Keratinocyte (primary cell): ENCODE measurements at regions not wholly inside any gene's neighbourhood (a gene's known extent, or its start where the extent isn't known, plus 50 kb on each side); places are given as distances from the start of the nearest gene placed in this dataset.

Source experiments
- DNase-seq: peaks from one replicate; pipeline ENCODE4 v3.0.0-alpha.2; 2011; ENCODE audit warnings: low read depth, missing footprints, low spot score
- FAIRE-seq: peaks from 2 replicates; lab custom pipeline; 2011; peaks lifted over from hg19 to GRCh38; lab: Jason Lieb, UNC
- H2AFZ ChIP-seq: 2 replicates; pipeline ENCODE4 v1.6.0; 2012; ENCODE audit warnings: low read length, control low read depth, inconsistent platforms; ENCODE audit not compliant: control insufficient read depth
- H3K27ac ChIP-seq: 2 replicates; pipeline ENCODE4 v1.5.1; 2011; ENCODE audit warnings: low read length; ENCODE audit not compliant: control insufficient read depth, insufficient read depth
- H3K27me3 ChIP-seq: 3 replicates; pipeline ENCODE4 v1.6.0; 2011; ENCODE audit warnings: low read length; ENCODE audit not compliant: control insufficient read depth, insufficient read depth; ENCODE audit errors: extremely low read depth
- H3K36me3 ChIP-seq, 2 experiments: 2 replicates in 1 of 2; 3 replicates in 1 of 2; pipeline ENCODE4 v1.5.1; 2011; ENCODE audit warnings: low read length in 2 of 2, mild to moderate bottlenecking in 1 of 2; ENCODE audit not compliant: control insufficient read depth in 2 of 2, insufficient read depth in 2 of 2; ENCODE audit errors: extremely low read depth in 1 of 2
- H3K4me1 ChIP-seq: 3 replicates; pipeline ENCODE4 v1.5.1; 2011; ENCODE audit warnings: low read length; ENCODE audit not compliant: control insufficient read depth, insufficient read depth; ENCODE audit errors: extremely low read depth
- H3K4me2 ChIP-seq: 3 replicates; pipeline ENCODE4 v1.6.0; 2011; ENCODE audit warnings: low read depth, low read length; ENCODE audit not compliant: control insufficient read depth, insufficient read depth; ENCODE audit errors: extremely low read depth
- H3K4me3 ChIP-seq, 3 experiments: fragments of 200-600 bp in 1 of 3; sonication (generic) in 1 of 3; 2 replicates in 2 of 3; 3 replicates in 1 of 3; pipeline ENCODE4 v1.5.1; 2011 to 2016; ENCODE audit warnings: low read length in 3 of 3, mild to moderate bottlenecking in 3 of 3, control low read depth in 2 of 3, inconsistent platforms in 1 of 3, low read depth in 1 of 3, mixed read lengths in 1 of 3, mixed run types in 1 of 3, moderate library complexity in 1 of 3; ENCODE audit not compliant: control insufficient read depth in 2 of 3, insufficient read depth in 2 of 3; ENCODE audit errors: extremely low read depth in 1 of 3
- H3K79me2 ChIP-seq: 2 replicates; pipeline ENCODE4 v1.6.0; 2012; ENCODE audit warnings: low read length; ENCODE audit not compliant: control insufficient read depth, insufficient read depth
- H3K9ac ChIP-seq: 3 replicates; pipeline ENCODE4 v1.6.0; 2011; ENCODE audit warnings: low read length; ENCODE audit not compliant: control insufficient read depth, insufficient read depth; ENCODE audit errors: extremely low read depth
- H3K9me1 ChIP-seq: 3 replicates; pipeline ENCODE4 v1.6.0; 2011; ENCODE audit warnings: low read length; ENCODE audit not compliant: control insufficient read depth, insufficient read depth; ENCODE audit errors: extremely low read depth
- H3K9me3 ChIP-seq: 2 replicates; pipeline ENCODE4 v1.5.1; 2012; ENCODE audit warnings: low read depth, low read length; ENCODE audit not compliant: control insufficient read depth
- H4K20me1 ChIP-seq: 3 replicates; pipeline ENCODE4 v1.6.0; 2011; ENCODE audit warnings: low read length; ENCODE audit not compliant: control insufficient read depth, insufficient read depth; ENCODE audit errors: extremely low read depth
- CTCF ChIP-seq, 3 experiments: IDR thresholded peaks in 1 of 3; conservative IDR thresholded peaks in 1 of 3; optimal IDR thresholded peaks in 1 of 3; 2 replicates in 2 of 3; 3 replicates in 1 of 3; pipeline versions ENCODE3 to v1.5.1; 2011; ENCODE audit warnings: low read length in 3 of 3, mild to moderate bottlenecking in 3 of 3, moderate library complexity in 2 of 3, control low read depth in 1 of 3, inconsistent platforms in 1 of 3; ENCODE audit not compliant: insufficient read depth in 2 of 3; ENCODE audit errors: extremely low read depth in 1 of 3
- EZH2 ChIP-seq: IDR thresholded peaks from one replicate; pipeline ENCODE4 v1.6.1; 2012; ENCODE audit warnings: inconsistent platforms, mild to moderate bottlenecking, low read length, moderate library complexity
- dilution Hi-C: fragments of 300-500 bp; cut with MboI; formaldehyde crosslinking; loops from one replicate; pipeline ENCODE4 v1.7.0; 2020; ENCODE audit warnings: low sequenced_read_pairs; ENCODE audit not compliant: extremely low pct_ligation_motif_present

GRCh38 chr18:24632158-24632988, 171.9 kb downstream of the HRH4 start:
- Histone ChIP-seq H3K36me3 (no peaks in the 10 kb centered on the region), H3K9me3 (no peaks in the 10 kb centered on the region), H3K27me3 (no peaks in the 10 kb centered on the region), H3K27ac (no peak overlapping the region), H2AFZ (no peak overlapping the region), H3K79me2 (no peaks in the 10 kb centered on the region), H3K9ac (no peak overlapping the region), H3K4me1 (no peaks in the 10 kb centered on the region), H4K20me1 (no peaks in the 10 kb centered on the region), H3K4me2 (no peak overlapping the region), H3K4me3 (no peak overlapping the region), H3K9me1 (no peaks in the 10 kb centered on the region)
- dilution Hi-C loops = no loop called here
- no peak for TF ChIP-seq EZH2
- TF ChIP-seq CTCF (optimal IDR thresholded peaks at IDR 0.05 in 1 of 3, IDR thresholded peaks at IDR 0.05 in 1 of 3, conservative IDR thresholded peaks at IDR 0.05 in 1 of 3; ENCODE audit: extremely low read depth in 1 of 3, insufficient read depth in 2 of 3, low read length in 3 of 3) = no peak
- FAIRE-seq (no peak), DNase-seq (no peak)

DNA sequence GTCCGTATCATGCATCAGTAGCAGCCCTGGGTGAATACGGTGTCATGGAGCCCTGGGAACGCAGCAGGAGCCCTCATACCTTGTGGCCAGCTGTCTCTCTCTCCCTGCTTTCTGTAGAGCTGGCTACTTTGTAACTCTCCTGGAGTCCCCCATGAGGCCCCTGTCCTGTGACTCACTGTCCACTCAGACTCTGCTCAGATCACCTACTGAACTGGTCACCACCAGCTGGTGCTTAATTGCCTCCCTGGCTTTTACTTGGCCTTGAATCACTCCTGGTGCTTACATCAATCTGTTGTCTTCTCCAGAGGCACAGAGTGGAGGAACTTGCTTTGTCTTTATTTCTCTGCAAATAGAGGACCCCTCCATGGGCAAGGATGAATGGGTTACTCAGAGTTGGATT, 172.7 kb downstream of the HRH4 start:
- Histone ChIP-seq H3K9ac (no peak overlapping the region), H3K36me3 (no peaks in the 10 kb centered on the region), H4K20me1 (no peaks in the 10 kb centered on the region), H3K9me3 (no peaks in the 10 kb centered on the region), H3K27ac (no peak overlapping the region), H3K79me2 (no peaks in the 10 kb centered on the region), H3K4me1 (no peaks in the 10 kb centered on the region), H3K4me3 (no peak overlapping the region), H3K4me2 (no peak overlapping the region), H2AFZ (no peak overlapping the region), H3K9me1 (no peaks in the 10 kb centered on the region), H3K27me3 (no peaks in the 10 kb centered on the region)
- FAIRE-seq = no peak
- TF ChIP-seq CTCF (optimal IDR thresholded peaks at IDR 0.05 in 1 of 3, IDR thresholded peaks at IDR 0.05 in 1 of 3, conservative IDR thresholded peaks at IDR 0.05 in 1 of 3; ENCODE audit: extremely low read depth in 1 of 3, insufficient read depth in 2 of 3, low read length in 3 of 3) (no peak), EZH2 (no peak)
- DNase-seq = no peak
- dilution Hi-C loops = no loop called here
